ENCODE measurements at regions not wholly inside any gene's neighbourhood (a gene's known extent, or its start where the extent isn't known, plus 50 kb on each side); places are given as distances from the start of the nearest gene placed in this dataset.

- no peak for DNase-seq
Measured at GRCh38 chr12:90112666-90113065, 404.0 kb upstream of the ATP2B1 start.

GRCh38 chr12:90111791-90112580, 403.3 kb upstream of the ATP2B1 start:
- no peak for DNase-seq

- DNase-seq, result no peak
Measured at GRCh38 chr12:90106568-90106967, 397.9 kb upstream of the ATP2B1 start.

GRCh38 chr12:90102957-90103652, 394.5 kb upstream of the ATP2B1 start:
- DNase-seq, result peak; percentile 12

- no peak for DNase-seq
Measured at GRCh38 chr12:90100579-90100978, 391.9 kb upstream of the ATP2B1 start.

GRCh38 chr12:90099288-90099687, 390.6 kb upstream of the ATP2B1 start:
- DNase-seq, result peak; percentile 23

- no peak for DNase-seq
Measured at GRCh38 chr12:90098132-90098779, 389.6 kb upstream of the ATP2B1 start.

- DNase-seq, result no peak
Measured at GRCh38 chr12:90091809-90092208, 383.2 kb upstream of the ATP2B1 start.

GRCh38 chr12:90090929-90091651, 382.5 kb upstream of the ATP2B1 start:
- peak; percentile 73 for DNase-seq

- DNase-seq, result no peak
Measured at GRCh38 chr12:90086281-90086680, 377.6 kb upstream of the ATP2B1 start.

GRCh38 chr12:90085494-90086274, 377.0 kb upstream of the ATP2B1 start:
- DNase-seq, result no peak

GRCh38 chr12:90084018-90084417, 375.4 kb upstream of the ATP2B1 start:
- DNase-seq, result no peak

- DNase-seq, result no peak
Measured at GRCh38 chr12:90080616-90081015, 372.0 kb upstream of the ATP2B1 start.

- DNase-seq, result no peak
Measured at GRCh38 chr12:90079529-90080210, 371.0 kb upstream of the ATP2B1 start.

- no peak for DNase-seq
Measured at GRCh38 chr12:90078344-90078743, 369.7 kb upstream of the ATP2B1 start.

GRCh38 chr12:90077756-90078155, 369.1 kb upstream of the ATP2B1 start:
- no peak for DNase-seq

GRCh38 chr12:90076851-90077319, 368.2 kb upstream of the ATP2B1 start:
- no peak for DNase-seq

- no peak for DNase-seq
Measured at GRCh38 chr12:90075685-90076084, 367.0 kb upstream of the ATP2B1 start.

- no peak for DNase-seq
Measured at GRCh38 chr12:90074086-90074485, 365.4 kb upstream of the ATP2B1 start.

- no peak for DNase-seq
Measured at GRCh38 chr12:90071996-90072395, 363.4 kb upstream of the ATP2B1 start.

- DNase-seq, result no peak
Measured at GRCh38 chr12:90069711-90070110, 361.1 kb upstream of the ATP2B1 start.

GRCh38 chr12:90067791-90068190, 359.2 kb upstream of the ATP2B1 start:
- DNase-seq, result no peak
